ENCODE measurements at regions not wholly inside any gene's neighbourhood (a gene's known extent, or its start where the extent isn't known, plus 50 kb on each side); places are given as distances from the start of the nearest gene placed in this dataset.
A peak's percentile ranks its signal among the peaks of the same experiment; 100 is the strongest.

GRCh38 chr12:126784328-126784921 is 1482.5 kb upstream of the TMEM132C start:
- ChIA-PET POLR2A (interaction anchor here (0.7 kb wide), 1 partner anchor 11 kb away, joined by 4 read pairs; no protein-coding TSS in a partner anchor), CTCF (interaction anchor here (0.9 to 4.5 kb wide), 10 partner anchors 18 to 597 kb away, joined by 3 to 35 read pairs (median 5); no protein-coding TSS in a partner anchor), SMC1A (ENCODE audit: uncharacterized antibody, unreplicated experiment) (interaction anchor here (1.1 to 1.6 kb wide), 4 partner anchors 10 to 597 kb away, joined by 4 to 8 read pairs (median 5); no protein-coding TSS in a partner anchor), RAD21 (ENCODE audit: unreplicated experiment) (interaction anchor here (0.9 to 1.1 kb wide), 2 partner anchors 89 to 91 kb away, joined by 4 read pairs; no protein-coding TSS in a partner anchor)
- H3K4me3 ChIP-seq: no peak overlapping the region
- H3K27ac ChIP-seq (ENCODE audit: control insufficient read depth, insufficient read depth): no peak overlapping the region
- no peak for TF ChIP-seq NFYA (IDR thresholded peaks at IDR 0.05; ENCODE audit: borderline replicate concordance, low read depth, low read length)
- TF ChIP-seq MYC (IDR thresholded peaks at IDR 0.05; ENCODE audit: insufficient read depth, insufficient read length, insufficient replicate concordance, low read length, severe bottlenecking): no peak
- TF ChIP-seq STAT1 (conservative IDR thresholded peaks at IDR 0.05): no peak
- TF ChIP-seq HSF1 (IDR thresholded peaks at IDR 0.05; ENCODE audit: low read depth, low read length): no peak
- TF ChIP-seq SMC3 (IDR thresholded peaks at IDR 0.05; ENCODE audit: borderline replicate concordance, low read length): peak; percentile 46
- TF ChIP-seq, protein P1, sequence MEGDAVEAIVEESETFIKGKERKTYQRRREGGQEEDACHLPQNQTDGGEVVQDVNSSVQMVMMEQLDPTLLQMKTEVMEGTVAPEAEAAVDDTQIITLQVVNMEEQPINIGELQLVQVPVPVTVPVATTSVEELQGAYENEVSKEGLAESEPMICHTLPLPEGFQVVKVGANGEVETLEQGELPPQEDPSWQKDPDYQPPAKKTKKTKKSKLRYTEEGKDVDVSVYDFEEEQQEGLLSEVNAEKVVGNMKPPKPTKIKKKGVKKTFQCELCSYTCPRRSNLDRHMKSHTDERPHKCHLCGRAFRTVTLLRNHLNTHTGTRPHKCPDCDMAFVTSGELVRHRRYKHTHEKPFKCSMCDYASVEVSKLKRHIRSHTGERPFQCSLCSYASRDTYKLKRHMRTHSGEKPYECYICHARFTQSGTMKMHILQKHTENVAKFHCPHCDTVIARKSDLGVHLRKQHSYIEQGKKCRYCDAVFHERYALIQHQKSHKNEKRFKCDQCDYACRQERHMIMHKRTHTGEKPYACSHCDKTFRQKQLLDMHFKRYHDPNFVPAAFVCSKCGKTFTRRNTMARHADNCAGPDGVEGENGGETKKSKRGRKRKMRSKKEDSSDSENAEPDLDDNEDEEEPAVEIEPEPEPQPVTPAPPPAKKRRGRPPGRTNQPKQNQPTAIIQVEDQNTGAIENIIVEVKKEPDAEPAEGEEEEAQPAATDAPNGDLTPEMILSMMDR (IDR thresholded peaks at IDR 0.05 in 2 of 3, conservative IDR thresholded peaks at IDR 0.05 in 1 of 3; ENCODE audit: control insufficient read depth in 2 of 3, extremely low read depth in 1 of 3, insufficient read depth in 1 of 3, low read depth in 3 of 3, low read length in 3 of 3): peak; percentile 2 to 26 (median 22); a peak in 3 of 6 replicates
- 0 out of 2 replicates have a peak, but pooled peaks have one; percentile 21 for TF ChIP-seq YY1 (IDR thresholded peaks at IDR 0.05; ENCODE audit: low read depth, low read length)
- TF ChIP-seq RAD21 (IDR thresholded peaks at IDR 0.05; ENCODE audit: insufficient read depth, low read depth, low read length): peak; percentile 44
- no peak for TF ChIP-seq ATF3 (IDR thresholded peaks at IDR 0.05; ENCODE audit: borderline replicate concordance, extremely low read depth, low read depth, low read length)
- FAIRE-seq: no peak
- intact Hi-C loops (cut with micrococcal nuclease; ENCODE audit: unreplicated experiment): no loop called here
- in situ Hi-C loops (cut with MboI): no loop called here
- no peak overlapping the region for H3K4me2 ChIP-seq (ENCODE audit: control insufficient read depth, insufficient read depth)
- no TSS peak for BruUV-seq (replicated peaks)
- H3K9me3 ChIP-seq (replicated peaks; ENCODE audit: control insufficient read depth, insufficient read depth, low read length): no peaks in the 10 kb centered on the region; the same call in 2 of the 3 replicates
- H3K4me1 ChIP-seq (ENCODE audit: control insufficient read depth, insufficient read depth, low read length): no peaks in the 10 kb centered on the region
- no peak overlapping the region for H2AFZ ChIP-seq (ENCODE audit: control insufficient read depth, low read depth, low read length)
- no peaks in the 10 kb centered on the region for H3K79me2 ChIP-seq (ENCODE audit: control insufficient read depth, insufficient read depth, low read length)
- no peak for DNase-seq (ENCODE audit: low read depth, low spot score)
- H3K27me3 ChIP-seq (replicated peaks in 1 of 2; ENCODE audit: control insufficient read depth in 2 of 2, insufficient read depth in 2 of 2, low read length in 1 of 2): no peaks in the 10 kb centered on the region
- no peaks in the 10 kb centered on the region for H4K20me1 ChIP-seq (ENCODE audit: control insufficient read depth, insufficient read depth)
- peak; percentile 58 for ATAC-seq
- WGBS (ENCODE audit: insufficient coverage, insufficient replicate concordance, low lambda C conversion rate, missing lambda C conversion rate): 39% methylated on average over 9 of the region's 9 CpGs
- H3K9ac ChIP-seq (ENCODE audit: control insufficient read depth, insufficient read depth, low read length): no peak overlapping the region
- H3K36me3 ChIP-seq (ENCODE audit: control insufficient read depth in 2 of 2, insufficient read depth in 2 of 2, low read length in 1 of 2): no peaks in the 10 kb centered on the region
